Neural cell (in vitro differentiated cells): ENCODE measurements at regions not wholly inside any gene's neighbourhood (a gene's known extent, or its start where the extent isn't known, plus 50 kb on each side); places are given as distances from the start of the nearest gene placed in this dataset.

Experiments used
- POLR2AphosphoS5 ChIP-seq: IDR thresholded peaks from 2 replicates; pipeline ENCODE4 v1.6.1; 2012
- SMC3 ChIP-seq: fragments of 450-650 bp; conservative IDR thresholded peaks from 2 replicates; pipeline ENCODE4 v1.6.1; 2014; ENCODE audit warnings: antibody characterized with exemption, mild to moderate bottlenecking, moderate library complexity; ENCODE audit not compliant: poor library complexity

DNA sequence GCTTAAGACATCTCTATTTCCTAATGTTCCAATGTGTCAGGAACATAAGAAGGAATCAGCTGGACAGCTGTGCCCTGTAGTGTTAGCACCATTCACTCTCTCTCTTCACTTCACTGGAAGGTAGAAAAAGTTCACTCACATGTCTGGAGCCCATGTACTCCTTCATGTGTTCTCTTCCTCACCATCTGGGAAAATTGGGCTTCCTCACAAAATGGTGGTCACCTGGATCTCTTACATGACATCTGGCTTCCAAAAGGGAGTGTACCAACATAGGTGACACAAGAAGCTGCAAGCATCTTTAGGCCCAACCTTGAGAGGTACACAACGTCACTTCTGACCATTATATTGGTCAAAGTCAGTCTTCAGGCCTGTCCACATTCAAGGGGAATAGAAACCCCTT lies 882.6 kb downstream of the LTN1 start:
- TF ChIP-seq POLR2AphosphoS5 (no peak), SMC3 (no peak)
